ENCODE measurements at regions not wholly inside any gene's neighbourhood (a gene's known extent, or its start where the extent isn't known, plus 50 kb on each side); places are given as distances from the start of the nearest gene placed in this dataset.
A peak's percentile ranks its signal among the peaks of the same experiment; 100 is the strongest.

DNA sequence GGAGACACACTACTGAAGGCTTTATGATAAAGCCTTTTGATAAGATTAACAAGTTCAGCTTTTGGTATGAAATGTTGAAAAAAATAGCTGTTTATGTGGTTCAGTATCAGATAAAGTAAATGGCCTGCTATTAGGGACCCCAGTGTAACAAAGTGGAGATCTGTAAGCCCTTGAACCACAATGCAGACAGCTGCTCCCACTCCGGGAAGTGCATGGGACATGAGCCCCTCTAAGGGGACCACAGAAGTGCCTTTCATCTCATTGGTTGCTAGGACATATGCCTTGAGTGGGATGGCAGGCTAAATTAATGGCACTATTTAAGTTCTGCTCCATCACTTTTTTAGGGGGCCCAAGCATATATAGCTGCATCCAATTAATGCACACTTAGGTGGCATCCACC, 167.6 kb upstream of the SOX11 start:
- Histone ChIP-seq H3K9me3 (replicated peaks in 1 of 2; ENCODE audit: control insufficient read depth in 2 of 2, insufficient read depth in 1 of 2, low read depth in 1 of 2, low read length in 2 of 2) (no peaks in the 10 kb centered on the region), H2BK5ac (ENCODE audit: low read length) (no peak overlapping the region), H2BK15ac (ENCODE audit: low read length) (no peak overlapping the region), H2BK12ac (ENCODE audit: low read length) (no peak overlapping the region), H3K23ac (ENCODE audit: low read depth, low read length, poor library complexity) (no peak overlapping the region), H4K8ac (ENCODE audit: low read depth, low read length) (no peak overlapping the region), H2AK5ac (ENCODE audit: low read depth, low read length) (no peak overlapping the region), H4K91ac (ENCODE audit: low read depth, low read length, poor library complexity) (no peak overlapping the region), H3K4me1 (ENCODE audit: control insufficient read depth in 2 of 2, insufficient read depth in 1 of 2, low read depth in 1 of 2, low read length in 2 of 2) (peaks cover 9 to 12% of the 10 kb centered on the region in 2 donors), H3K36me3 (replicated peaks in 1 of 2; ENCODE audit: control insufficient read depth in 2 of 2, insufficient read depth in 2 of 2, low read length in 2 of 2) (no peaks in the 10 kb centered on the region), H3K79me1 (ENCODE audit: low read depth, low read length) (no peaks in the 10 kb centered on the region), H3K4me3 (ENCODE audit: low read length in 2 of 2) (no peak overlapping the region), H2AFZ (ENCODE audit: low read length) (no peak overlapping the region), H3K14ac (ENCODE audit: low read length) (no peak overlapping the region), H3K18ac (ENCODE audit: low read length) (no peak overlapping the region), H2BK120ac (ENCODE audit: low read depth, low read length) (no peak overlapping the region), H3K9ac (ENCODE audit: low read depth, low read length, poor library complexity) (no peak overlapping the region), H3K27me3 (ENCODE audit: control insufficient read depth in 3 of 3, insufficient read depth in 3 of 3, low read depth in 1 of 3, low read length in 3 of 3) (no peaks in the 10 kb centered on the region), H3K4me2 (ENCODE audit: insufficient read depth, low read length, poor library complexity, severe bottlenecking) (no peak overlapping the region), H3K4ac (ENCODE audit: low read length) (no peak overlapping the region), H3K27ac (replicated peaks; ENCODE audit: low read length) (no peak overlapping the region)
- WGBS, 2 donors (ENCODE audit: extremely low coverage in 2 of 2, insufficient read length in 2 of 2, insufficient replicate concordance in 1 of 2): no CpG with 5 or more reads among the region's 1 CpG
- no peak for DNase-seq (ENCODE audit: low spot score)

DNA sequence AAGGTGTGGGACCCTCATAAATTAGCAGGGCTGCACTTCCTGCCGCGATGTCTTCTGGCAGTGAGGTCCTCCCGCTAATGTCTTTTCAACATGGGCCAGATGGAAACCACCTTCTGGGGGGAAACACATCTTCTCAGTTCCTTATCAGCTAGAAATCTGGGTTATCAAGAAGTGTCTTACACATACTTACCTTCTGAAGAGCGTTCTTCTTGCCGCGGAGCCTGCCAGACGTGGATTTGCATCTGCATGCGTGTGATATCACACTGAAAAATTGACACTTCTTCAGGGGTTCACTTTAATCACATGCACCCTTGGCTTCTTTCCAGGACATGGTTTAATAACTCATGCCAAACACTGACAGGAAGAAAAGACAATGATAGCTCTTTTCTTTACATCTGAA, 163.5 kb upstream of the SOX11 start:
- Histone ChIP-seq H2BK120ac (ENCODE audit: low read depth, low read length) (no peak overlapping the region), H2AFZ (ENCODE audit: low read length) (peak overlapping the region; percentile 12), H3K27ac (replicated peaks; ENCODE audit: low read length) (no peak overlapping the region), H3K79me1 (ENCODE audit: low read depth, low read length) (no peaks in the 10 kb centered on the region), H3K23ac (ENCODE audit: low read depth, low read length, poor library complexity) (no peak overlapping the region), H3K4me3 (ENCODE audit: low read length in 2 of 2) (no peak overlapping the region), H4K91ac (ENCODE audit: low read depth, low read length, poor library complexity) (no peak overlapping the region), H3K4me2 (ENCODE audit: insufficient read depth, low read length, poor library complexity, severe bottlenecking) (no peak overlapping the region), H2BK5ac (ENCODE audit: low read length) (no peak overlapping the region), H3K18ac (ENCODE audit: low read length) (peak overlapping the region; percentile 61), H2BK12ac (ENCODE audit: low read length) (no peak overlapping the region), H3K9ac (ENCODE audit: low read depth, low read length, poor library complexity) (no peak overlapping the region), H3K27me3 (ENCODE audit: control insufficient read depth in 3 of 3, insufficient read depth in 3 of 3, low read depth in 1 of 3, low read length in 3 of 3) (no peaks in the 10 kb centered on the region), H2BK15ac (ENCODE audit: low read length) (no peak overlapping the region), H3K14ac (ENCODE audit: low read length) (no peak overlapping the region), H2AK5ac (ENCODE audit: low read depth, low read length) (no peak overlapping the region), H3K4ac (ENCODE audit: low read length) (no peak overlapping the region), H3K4me1 (ENCODE audit: control insufficient read depth in 2 of 2, insufficient read depth in 1 of 2, low read depth in 1 of 2, low read length in 2 of 2) (peaks cover 0 to 2% of the 10 kb centered on the region in 2 donors), H3K36me3 (replicated peaks in 1 of 2; ENCODE audit: control insufficient read depth in 2 of 2, insufficient read depth in 2 of 2, low read length in 2 of 2) (no peaks in the 10 kb centered on the region), H3K9me3 (replicated peaks in 1 of 2; ENCODE audit: control insufficient read depth in 2 of 2, insufficient read depth in 1 of 2, low read depth in 1 of 2, low read length in 2 of 2) (no peaks in the 10 kb centered on the region), H4K8ac (ENCODE audit: low read depth, low read length) (peak overlapping the region; percentile 74)
- no peak for DNase-seq (ENCODE audit: low spot score)
- WGBS, 2 donors (ENCODE audit: extremely low coverage in 2 of 2, insufficient read length in 2 of 2, insufficient replicate concordance in 1 of 2): no CpG with 5 or more reads among the region's 8 CpGs

DNA sequence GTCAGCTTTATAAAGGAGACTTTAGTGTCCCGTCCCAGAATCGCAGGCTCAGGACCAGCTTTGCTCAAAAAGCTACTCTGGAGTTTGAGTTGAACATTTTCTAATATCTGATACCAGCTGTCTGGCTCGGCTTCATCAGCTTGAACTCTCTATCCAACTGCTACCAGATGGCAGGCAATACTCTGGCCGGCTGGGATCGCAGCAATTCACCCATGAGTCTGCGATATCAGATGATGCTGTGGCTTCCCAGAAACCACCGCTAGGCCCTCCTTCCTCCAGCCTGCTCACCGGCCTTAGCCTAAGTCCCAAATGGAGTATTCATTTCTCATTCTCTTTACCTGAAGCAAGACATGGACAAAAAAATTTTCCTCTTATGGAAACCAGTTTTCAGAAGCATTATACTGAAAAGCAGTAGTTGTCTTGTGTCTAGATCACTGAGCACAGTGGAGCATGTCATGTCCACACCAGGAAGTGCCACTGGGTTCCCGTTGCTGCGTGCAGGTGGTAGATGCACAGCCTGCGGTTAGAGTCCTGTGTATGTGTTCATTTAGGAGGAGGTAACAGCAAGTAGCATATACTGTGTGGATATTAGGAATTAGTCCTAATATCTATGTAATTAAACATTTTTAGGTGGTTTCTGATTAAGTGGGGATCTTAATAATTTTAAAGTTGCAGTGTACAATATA, 162.0 kb upstream of the SOX11 start:
- no peak for DNase-seq (ENCODE audit: low spot score)
- Histone ChIP-seq H3K4ac (ENCODE audit: low read length) (no peak overlapping the region), H3K79me1 (ENCODE audit: low read depth, low read length) (no peaks in the 10 kb centered on the region), H4K8ac (ENCODE audit: low read depth, low read length) (no peak overlapping the region), H3K9ac (ENCODE audit: low read depth, low read length, poor library complexity) (no peak overlapping the region), H3K4me2 (ENCODE audit: insufficient read depth, low read length, poor library complexity, severe bottlenecking) (no peak overlapping the region), H3K18ac (ENCODE audit: low read length) (no peak overlapping the region), H3K23ac (ENCODE audit: low read depth, low read length, poor library complexity) (no peak overlapping the region), H2BK120ac (ENCODE audit: low read depth, low read length) (no peak overlapping the region), H3K27ac (replicated peaks; ENCODE audit: low read length) (no peak overlapping the region), H4K91ac (ENCODE audit: low read depth, low read length, poor library complexity) (no peak overlapping the region), H3K27me3 (ENCODE audit: control insufficient read depth in 3 of 3, insufficient read depth in 3 of 3, low read depth in 1 of 3, low read length in 3 of 3) (no peaks in the 10 kb centered on the region), H3K4me1 (ENCODE audit: control insufficient read depth in 2 of 2, insufficient read depth in 1 of 2, low read depth in 1 of 2, low read length in 2 of 2) (peaks cover 0 to 2% of the 10 kb centered on the region in 2 donors), H3K14ac (ENCODE audit: low read length) (no peak overlapping the region), H2BK5ac (ENCODE audit: low read length) (no peak overlapping the region), H2AK5ac (ENCODE audit: low read depth, low read length) (peak overlapping the region; percentile 11), H2BK15ac (ENCODE audit: low read length) (no peak overlapping the region), H3K4me3 (ENCODE audit: low read length in 2 of 2) (no peak overlapping the region), H2BK12ac (ENCODE audit: low read length) (no peak overlapping the region), H2AFZ (ENCODE audit: low read length) (peak overlapping the region; percentile 51), H3K9me3 (replicated peaks in 1 of 2; ENCODE audit: control insufficient read depth in 2 of 2, insufficient read depth in 1 of 2, low read depth in 1 of 2, low read length in 2 of 2) (no peaks in the 10 kb centered on the region), H3K36me3 (replicated peaks in 1 of 2; ENCODE audit: control insufficient read depth in 2 of 2, insufficient read depth in 2 of 2, low read length in 2 of 2) (no peaks in the 10 kb centered on the region)
- WGBS, 2 donors (ENCODE audit: extremely low coverage in 2 of 2, insufficient read length in 2 of 2, insufficient replicate concordance in 1 of 2): no CpG with 5 or more reads among the region's 11 CpGs

DNA sequence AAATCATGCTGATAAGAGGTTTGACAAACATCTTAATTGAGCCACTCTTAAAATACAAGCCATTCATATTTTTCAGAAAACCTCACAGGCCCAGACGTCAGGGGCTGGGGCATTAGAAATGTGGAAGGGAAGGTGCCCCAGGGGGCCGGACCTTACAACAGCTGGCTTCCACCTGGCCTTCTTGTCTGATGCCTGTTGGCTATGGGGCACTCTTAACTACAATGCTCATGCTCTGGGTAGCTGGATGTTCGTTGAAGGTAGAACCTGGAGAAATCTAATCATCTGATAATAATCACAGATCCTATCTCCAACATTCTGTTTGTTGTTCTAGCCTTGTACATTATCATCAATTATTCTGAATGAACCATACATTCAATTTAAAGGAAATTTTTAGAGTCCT, 156.9 kb upstream of the SOX11 start:
- no peak overlapping the region for H3K14ac ChIP-seq (ENCODE audit: low read length)
- H3K9me3 ChIP-seq (replicated peaks in 1 of 2; ENCODE audit: control insufficient read depth in 2 of 2, insufficient read depth in 1 of 2, low read depth in 1 of 2, low read length in 2 of 2): peaks cover 0 to 2% of the 10 kb centered on the region in 2 donors
- H3K4ac ChIP-seq (ENCODE audit: low read length): no peak overlapping the region
- H3K4me2 ChIP-seq (ENCODE audit: insufficient read depth, low read length, poor library complexity, severe bottlenecking): no peak overlapping the region
- peaks cover 4 to 27% of the 10 kb centered on the region in 2 donors for H3K4me1 ChIP-seq (ENCODE audit: control insufficient read depth in 2 of 2, insufficient read depth in 1 of 2, low read depth in 1 of 2, low read length in 2 of 2)
- no peak overlapping the region for H3K4me3 ChIP-seq (ENCODE audit: low read length in 2 of 2)
- no peak overlapping the region for H2AFZ ChIP-seq (ENCODE audit: low read length)
- no peak overlapping the region for H3K18ac ChIP-seq (ENCODE audit: low read length)
- no peak overlapping the region for H2BK5ac ChIP-seq (ENCODE audit: low read length)
- H4K91ac ChIP-seq (ENCODE audit: low read depth, low read length, poor library complexity): no peak overlapping the region
- no peak overlapping the region for H4K8ac ChIP-seq (ENCODE audit: low read depth, low read length)
- no peak overlapping the region for H3K23ac ChIP-seq (ENCODE audit: low read depth, low read length, poor library complexity)
- H3K79me1 ChIP-seq (ENCODE audit: low read depth, low read length): no peaks in the 10 kb centered on the region
- H2BK15ac ChIP-seq (ENCODE audit: low read length): no peak overlapping the region
- WGBS, 2 donors (ENCODE audit: extremely low coverage in 2 of 2, insufficient read length in 2 of 2, insufficient replicate concordance in 1 of 2): no CpG with 5 or more reads among the region's 3 CpGs
- H2BK12ac ChIP-seq (ENCODE audit: low read length): no peak overlapping the region
- H3K36me3 ChIP-seq (replicated peaks in 1 of 2; ENCODE audit: control insufficient read depth in 2 of 2, insufficient read depth in 2 of 2, low read length in 2 of 2): no peaks in the 10 kb centered on the region
- DNase-seq (ENCODE audit: low spot score): no peak
- H3K27me3 ChIP-seq (ENCODE audit: control insufficient read depth in 3 of 3, insufficient read depth in 3 of 3, low read depth in 1 of 3, low read length in 3 of 3): no peaks in the 10 kb centered on the region
- no peak overlapping the region for H2AK5ac ChIP-seq (ENCODE audit: low read depth, low read length)
- H2BK120ac ChIP-seq (ENCODE audit: low read depth, low read length): no peak overlapping the region
- H3K27ac ChIP-seq (replicated peaks; ENCODE audit: low read length): no peak overlapping the region
- H3K9ac ChIP-seq (ENCODE audit: low read depth, low read length, poor library complexity): no peak overlapping the region
